ENCODE measurements at regions not wholly inside any gene's neighbourhood (a gene's known extent, or its start where the extent isn't known, plus 50 kb on each side); places are given as distances from the start of the nearest gene placed in this dataset.

DNA sequence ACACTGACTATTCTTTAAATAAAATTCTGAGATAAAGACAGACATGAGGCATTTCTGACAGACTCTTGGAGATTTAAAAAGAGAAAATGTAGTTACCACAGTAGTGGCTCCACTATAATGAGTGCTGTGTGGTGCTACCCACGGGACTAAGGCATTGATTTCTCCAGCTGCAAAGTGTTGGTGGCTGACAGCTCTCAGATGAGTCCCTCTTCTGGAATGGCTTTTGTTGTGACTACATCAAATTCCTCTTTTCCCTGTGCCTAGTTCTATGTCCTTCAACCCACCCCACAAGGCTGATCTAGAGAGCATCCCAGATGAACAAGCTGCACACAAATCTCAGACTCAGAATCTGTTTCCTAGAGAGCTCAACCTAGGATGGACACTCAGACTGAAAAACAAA is 884.8 kb upstream of the ZEB2 start (continued):
- TF ChIP-seq, protein P1, sequence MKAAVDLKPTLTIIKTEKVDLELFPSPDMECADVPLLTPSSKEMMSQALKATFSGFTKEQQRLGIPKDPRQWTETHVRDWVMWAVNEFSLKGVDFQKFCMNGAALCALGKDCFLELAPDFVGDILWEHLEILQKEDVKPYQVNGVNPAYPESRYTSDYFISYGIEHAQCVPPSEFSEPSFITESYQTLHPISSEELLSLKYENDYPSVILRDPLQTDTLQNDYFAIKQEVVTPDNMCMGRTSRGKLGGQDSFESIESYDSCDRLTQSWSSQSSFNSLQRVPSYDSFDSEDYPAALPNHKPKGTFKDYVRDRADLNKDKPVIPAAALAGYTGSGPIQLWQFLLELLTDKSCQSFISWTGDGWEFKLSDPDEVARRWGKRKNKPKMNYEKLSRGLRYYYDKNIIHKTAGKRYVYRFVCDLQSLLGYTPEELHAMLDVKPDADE (IDR thresholded peaks at IDR 0.05), result no peak
- TF ChIP-seq CREB1 (CRISPR knock-in tag; IDR thresholded peaks at IDR 0.05; ENCODE audit: low read depth), result no peak
- TF ChIP-seq, protein P2, sequence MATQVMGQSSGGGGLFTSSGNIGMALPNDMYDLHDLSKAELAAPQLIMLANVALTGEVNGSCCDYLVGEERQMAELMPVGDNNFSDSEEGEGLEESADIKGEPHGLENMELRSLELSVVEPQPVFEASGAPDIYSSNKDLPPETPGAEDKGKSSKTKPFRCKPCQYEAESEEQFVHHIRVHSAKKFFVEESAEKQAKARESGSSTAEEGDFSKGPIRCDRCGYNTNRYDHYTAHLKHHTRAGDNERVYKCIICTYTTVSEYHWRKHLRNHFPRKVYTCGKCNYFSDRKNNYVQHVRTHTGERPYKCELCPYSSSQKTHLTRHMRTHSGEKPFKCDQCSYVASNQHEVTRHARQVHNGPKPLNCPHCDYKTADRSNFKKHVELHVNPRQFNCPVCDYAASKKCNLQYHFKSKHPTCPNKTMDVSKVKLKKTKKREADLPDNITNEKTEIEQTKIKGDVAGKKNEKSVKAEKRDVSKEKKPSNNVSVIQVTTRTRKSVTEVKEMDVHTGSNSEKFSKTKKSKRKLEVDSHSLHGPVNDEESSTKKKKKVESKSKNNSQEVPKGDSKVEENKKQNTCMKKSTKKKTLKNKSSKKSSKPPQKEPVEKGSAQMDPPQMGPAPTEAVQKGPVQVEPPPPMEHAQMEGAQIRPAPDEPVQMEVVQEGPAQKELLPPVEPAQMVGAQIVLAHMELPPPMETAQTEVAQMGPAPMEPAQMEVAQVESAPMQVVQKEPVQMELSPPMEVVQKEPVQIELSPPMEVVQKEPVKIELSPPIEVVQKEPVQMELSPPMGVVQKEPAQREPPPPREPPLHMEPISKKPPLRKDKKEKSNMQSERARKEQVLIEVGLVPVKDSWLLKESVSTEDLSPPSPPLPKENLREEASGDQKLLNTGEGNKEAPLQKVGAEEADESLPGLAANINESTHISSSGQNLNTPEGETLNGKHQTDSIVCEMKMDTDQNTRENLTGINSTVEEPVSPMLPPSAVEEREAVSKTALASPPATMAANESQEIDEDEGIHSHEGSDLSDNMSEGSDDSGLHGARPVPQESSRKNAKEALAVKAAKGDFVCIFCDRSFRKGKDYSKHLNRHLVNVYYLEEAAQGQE (IDR thresholded peaks at IDR 0.05; ENCODE audit: unreplicated experiment), result no peak
- no peak for TF ChIP-seq STAT1 (IDR thresholded peaks at IDR 0.05; ENCODE audit: unreplicated experiment)
- no peak for TF ChIP-seq EZH2phosphoT487 (IDR thresholded peaks at IDR 0.05; ENCODE audit: unreplicated experiment)
- TF ChIP-seq ZNF331 (CRISPR knock-in tag; IDR thresholded peaks at IDR 0.05; ENCODE audit: low read depth), result no peak
- no peak for TF ChIP-seq NANOG (IDR thresholded peaks at IDR 0.05; ENCODE audit: borderline replicate concordance)

GRCh38 chr2:145402706-145403277 is 882.9 kb upstream of the ZEB2 start:
- Histone ChIP-seq H3K4me2 (no peak overlapping the region), H3K79me2 (replicated peaks; ENCODE audit: insufficient read depth) (no peaks in the 10 kb centered on the region), H3K4me3 (no peak overlapping the region), H3K4me1 (ENCODE audit: insufficient read depth) (no peaks in the 10 kb centered on the region), H3K27ac (ENCODE audit: low read depth) (no peak overlapping the region), H4K20me1 (replicated peaks; ENCODE audit: insufficient read depth) (no peaks in the 10 kb centered on the region), H3K9me2 (ENCODE audit: insufficient read depth) (0 out of 2 replicates have a peak, but pooled peaks cover 2% of the 10 kb centered on the region), H3K36me3 (ENCODE audit: insufficient read depth) (no peaks in the 10 kb centered on the region), H3F3A (replicated peaks; ENCODE audit: low read depth) (no peaks in the 10 kb centered on the region), H2AFZ (no peak overlapping the region), H3K27me3 (ENCODE audit: insufficient read depth) (no peaks in the 10 kb centered on the region)
- Mint-ChIP-seq H3K36me3 (ENCODE audit: low read depth) (no peaks in the 10 kb centered on the region), H3K9me3 (no peaks in the 10 kb centered on the region), H3K4me1 (no peaks in the 10 kb centered on the region), H3K4me3 (no peak overlapping the region), H3K27ac (no peak overlapping the region), H3K27me3 (ENCODE audit: insufficient read depth, low read depth, poor library complexity) (no peaks in the 10 kb centered on the region)
- ATAC-seq (no peak), DNase-seq (ENCODE audit: low spot score) (no peak)
- TF ChIP-seq JUNB (IDR thresholded peaks at IDR 0.05; ENCODE audit: unreplicated experiment) (no peak), CREB1 (CRISPR knock-in tag; IDR thresholded peaks at IDR 0.05; ENCODE audit: low read depth) (no peak), STAT1 (IDR thresholded peaks at IDR 0.05; ENCODE audit: unreplicated experiment) (no peak), EZH2 (IDR thresholded peaks at IDR 0.05; ENCODE audit: low read depth, unreplicated experiment) (no peak), ZNF114 (CRISPR knock-in tag; IDR thresholded peaks at IDR 0.05) (no peak), NANOG (IDR thresholded peaks at IDR 0.05; ENCODE audit: borderline replicate concordance) (no peak), ZNF331 (CRISPR knock-in tag; IDR thresholded peaks at IDR 0.05; ENCODE audit: low read depth) (no peak), EZH2phosphoT487 (IDR thresholded peaks at IDR 0.05; ENCODE audit: unreplicated experiment) (no peak), POLR2AphosphoS5 (IDR thresholded peaks at IDR 0.05; ENCODE audit: low read depth) (no peak)
- TF ChIP-seq, protein P1 (IDR thresholded peaks at IDR 0.05), result no peak
- TF ChIP-seq, protein P2 (IDR thresholded peaks at IDR 0.05; ENCODE audit: unreplicated experiment), result no peak

Measured in GM23338 (cell line).